Brain microvascular endothelial cell (primary cell): ENCODE measurements at regions not wholly inside any gene's neighbourhood (a gene's known extent, or its start where the extent isn't known, plus 50 kb on each side); places are given as distances from the start of the nearest gene placed in this dataset.

Experiments
- DNase-seq: peaks from one replicate; pipeline ENCODE4 v3.0.0-alpha.2; 2020
- H3K27ac ChIP-seq: fragments of 250-450 bp; sonication (Bioruptor Pico); 2 replicates; pipeline ENCODE4 v1.5.1; 2020; ENCODE audit warnings: mild to moderate bottlenecking, moderate library complexity
- H3K27me3 ChIP-seq: fragments of 250-450 bp; sonication (Bioruptor Pico); replicated peaks from 2 replicates; pipeline ENCODE4 v1.5.1; 2020; ENCODE audit warnings: mild to moderate bottlenecking
- H3K36me3 ChIP-seq: fragments of 250-450 bp; sonication (Bioruptor Pico); replicated peaks from 2 replicates; pipeline ENCODE4 v1.5.1; 2020; ENCODE audit warnings: mild to moderate bottlenecking
- H3K4me3 ChIP-seq: 2 replicates; pipeline ENCODE4 v1.5.1; 2011; ENCODE audit warnings: low read depth, mild to moderate bottlenecking, control low read depth, low read length, moderate library complexity
- in situ Hi-C: cut with HindIII; loops from 2 replicates; pipeline ENCODE4 v1.10.0; 2017; ENCODE audit warnings: low sequenced_read_pairs, low pct_ligation_motif_present
- TF ChIP-seq, protein P1 (sequence below): IDR thresholded peaks from 2 replicates; pipeline ENCODE4 v1.5.1; 2011; ENCODE audit warnings: low read depth, mild to moderate bottlenecking, moderate library complexity, low read length, control low read depth, inconsistent platforms; ENCODE audit errors: missing control alignments

DNA sequence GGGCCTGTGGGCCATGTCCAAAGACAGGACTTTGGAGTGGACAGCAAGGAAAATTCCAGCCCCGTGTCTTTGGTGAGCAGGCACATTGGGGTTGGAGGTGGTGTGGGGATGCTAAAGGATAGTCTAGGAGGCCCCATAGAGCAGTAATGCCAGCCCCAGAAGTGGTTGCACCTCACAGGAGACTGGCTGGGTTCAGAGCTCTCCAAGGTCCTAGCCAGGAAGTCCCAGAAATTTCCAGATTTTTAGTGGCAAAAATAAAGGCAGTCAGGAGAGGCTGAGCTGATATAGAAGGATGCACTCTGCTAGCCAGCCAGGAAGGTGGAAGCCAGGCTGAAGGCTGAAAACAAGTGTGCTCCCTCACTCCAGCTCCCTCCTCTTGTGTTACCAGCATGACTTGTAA lies 144.0 kb upstream of the KCND3 start:
- DNase-seq, result no peak
- Histone ChIP-seq H3K27ac (no peak overlapping the region), H3K27me3 (no peaks in the 10 kb centered on the region), H3K4me3 (no peak overlapping the region), H3K36me3 (no peaks in the 10 kb centered on the region)
- TF ChIP-seq, protein P1, sequence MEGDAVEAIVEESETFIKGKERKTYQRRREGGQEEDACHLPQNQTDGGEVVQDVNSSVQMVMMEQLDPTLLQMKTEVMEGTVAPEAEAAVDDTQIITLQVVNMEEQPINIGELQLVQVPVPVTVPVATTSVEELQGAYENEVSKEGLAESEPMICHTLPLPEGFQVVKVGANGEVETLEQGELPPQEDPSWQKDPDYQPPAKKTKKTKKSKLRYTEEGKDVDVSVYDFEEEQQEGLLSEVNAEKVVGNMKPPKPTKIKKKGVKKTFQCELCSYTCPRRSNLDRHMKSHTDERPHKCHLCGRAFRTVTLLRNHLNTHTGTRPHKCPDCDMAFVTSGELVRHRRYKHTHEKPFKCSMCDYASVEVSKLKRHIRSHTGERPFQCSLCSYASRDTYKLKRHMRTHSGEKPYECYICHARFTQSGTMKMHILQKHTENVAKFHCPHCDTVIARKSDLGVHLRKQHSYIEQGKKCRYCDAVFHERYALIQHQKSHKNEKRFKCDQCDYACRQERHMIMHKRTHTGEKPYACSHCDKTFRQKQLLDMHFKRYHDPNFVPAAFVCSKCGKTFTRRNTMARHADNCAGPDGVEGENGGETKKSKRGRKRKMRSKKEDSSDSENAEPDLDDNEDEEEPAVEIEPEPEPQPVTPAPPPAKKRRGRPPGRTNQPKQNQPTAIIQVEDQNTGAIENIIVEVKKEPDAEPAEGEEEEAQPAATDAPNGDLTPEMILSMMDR, result no peak
- in situ Hi-C loops, result no loop called here

DNA sequence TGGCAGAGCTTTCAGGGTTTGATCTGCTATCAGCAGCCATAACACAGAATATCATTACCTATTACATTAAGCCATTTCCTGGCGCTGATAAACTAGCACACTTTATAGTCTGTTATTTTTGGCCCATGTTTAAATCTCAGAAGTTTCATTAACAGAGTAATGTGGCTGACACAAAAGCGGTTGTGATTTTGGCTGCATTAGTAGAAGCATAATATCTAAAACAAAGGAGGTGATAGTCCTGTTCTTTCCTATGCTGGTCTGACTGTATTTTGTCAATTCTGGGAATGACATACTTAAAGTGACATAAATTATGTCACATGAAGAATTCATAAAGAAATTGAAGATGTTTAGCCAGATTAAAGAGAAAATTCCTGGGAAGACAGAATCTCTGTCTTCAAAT lies 151.3 kb upstream of the KCND3 start:
- no peak overlapping the region for H3K27ac ChIP-seq
- DNase-seq, result no peak
- H3K4me3 ChIP-seq, result no peak overlapping the region
- in situ Hi-C loops, result no loop called here
- no peaks in the 10 kb centered on the region for H3K27me3 ChIP-seq
- TF ChIP-seq, protein P1, result no peak
- no peaks in the 10 kb centered on the region for H3K36me3 ChIP-seq

DNA sequence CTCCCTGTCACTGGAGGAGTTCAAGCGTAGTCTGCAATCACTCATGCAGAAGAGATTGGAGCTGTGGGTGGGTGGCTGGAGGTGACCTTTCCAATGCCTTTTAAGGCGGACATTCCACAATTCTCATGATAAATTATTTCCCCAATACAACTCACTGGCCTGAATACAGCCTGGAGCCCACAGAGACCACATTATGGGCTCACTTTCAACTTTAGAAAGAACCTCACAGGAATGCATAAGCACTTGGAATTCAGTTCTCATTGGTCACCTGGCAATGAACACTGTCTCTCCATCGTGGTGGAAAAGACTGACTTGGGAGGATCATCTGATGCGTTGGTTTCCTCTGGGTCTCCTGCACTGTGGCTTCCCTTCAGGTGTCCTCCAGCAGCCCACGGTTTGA lies 151.8 kb upstream of the KCND3 start:
- no peak for DNase-seq
- H3K36me3 ChIP-seq, result no peaks in the 10 kb centered on the region
- TF ChIP-seq, protein P1, result no peak
- H3K27me3 ChIP-seq, result no peaks in the 10 kb centered on the region
- H3K4me3 ChIP-seq, result no peak overlapping the region
- H3K27ac ChIP-seq, result no peak overlapping the region
- in situ Hi-C loops, result no loop called here

DNA sequence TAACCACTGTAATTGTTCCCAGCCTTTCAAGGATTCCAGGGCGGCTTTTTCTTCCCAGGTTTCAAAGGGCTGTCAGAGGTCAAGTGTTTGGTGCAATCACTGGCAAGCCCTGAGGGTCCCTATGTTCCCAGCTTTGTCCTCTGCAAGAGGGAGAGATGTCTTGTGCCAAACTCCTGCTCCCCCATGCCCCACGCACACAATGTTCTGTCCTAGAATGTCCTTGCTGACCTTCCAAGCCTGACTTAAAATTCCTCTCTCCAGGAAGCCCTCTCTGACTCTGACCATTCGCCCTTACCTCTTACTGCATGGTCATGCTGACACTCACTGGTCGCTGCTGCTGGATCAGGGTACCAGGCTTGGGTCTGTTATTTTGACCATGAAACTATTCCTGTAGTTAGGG lies 152.5 kb upstream of the KCND3 start:
- H3K27ac ChIP-seq, result no peak overlapping the region
- DNase-seq, result no peak
- H3K36me3 ChIP-seq, result no peaks in the 10 kb centered on the region
- H3K4me3 ChIP-seq, result no peak overlapping the region
- TF ChIP-seq, protein P1, result no peak
- in situ Hi-C loops, result no loop called here
- H3K27me3 ChIP-seq, result no peaks in the 10 kb centered on the region

DNA sequence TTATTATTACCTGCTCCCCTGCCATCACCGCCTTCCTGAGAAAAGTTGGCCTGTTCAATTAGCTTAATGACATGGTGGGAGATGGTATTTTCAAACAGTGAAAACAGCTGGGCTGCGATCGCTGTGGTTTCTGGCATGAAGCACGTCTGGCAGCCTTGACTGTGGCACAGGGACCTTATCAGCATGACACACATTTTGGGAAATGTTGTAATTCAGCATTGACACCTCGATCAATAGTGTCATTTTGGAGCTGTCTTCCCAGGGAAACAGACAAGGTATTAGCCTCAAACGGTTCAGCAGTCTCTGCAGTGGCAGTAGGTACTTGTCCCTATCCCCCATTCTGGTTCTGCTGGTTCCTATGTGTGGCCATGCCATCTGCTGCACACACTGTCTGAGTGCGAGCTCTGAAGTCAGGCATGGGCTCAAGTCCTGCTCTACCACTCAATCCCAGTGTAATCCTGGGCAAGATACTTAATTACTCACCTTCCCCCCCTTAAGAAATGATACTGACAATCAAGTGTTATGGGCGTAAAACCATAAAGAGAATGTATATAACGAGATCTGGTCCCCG lies 154.5 kb upstream of the KCND3 start:
- DNase-seq, result no peak
- no peak overlapping the region for H3K27ac ChIP-seq
- H3K36me3 ChIP-seq, result no peaks in the 10 kb centered on the region
- H3K27me3 ChIP-seq, result no peaks in the 10 kb centered on the region
- TF ChIP-seq, protein P1, result no peak
- in situ Hi-C loops, result no loop called here
- H3K4me3 ChIP-seq, result no peak overlapping the region

DNA sequence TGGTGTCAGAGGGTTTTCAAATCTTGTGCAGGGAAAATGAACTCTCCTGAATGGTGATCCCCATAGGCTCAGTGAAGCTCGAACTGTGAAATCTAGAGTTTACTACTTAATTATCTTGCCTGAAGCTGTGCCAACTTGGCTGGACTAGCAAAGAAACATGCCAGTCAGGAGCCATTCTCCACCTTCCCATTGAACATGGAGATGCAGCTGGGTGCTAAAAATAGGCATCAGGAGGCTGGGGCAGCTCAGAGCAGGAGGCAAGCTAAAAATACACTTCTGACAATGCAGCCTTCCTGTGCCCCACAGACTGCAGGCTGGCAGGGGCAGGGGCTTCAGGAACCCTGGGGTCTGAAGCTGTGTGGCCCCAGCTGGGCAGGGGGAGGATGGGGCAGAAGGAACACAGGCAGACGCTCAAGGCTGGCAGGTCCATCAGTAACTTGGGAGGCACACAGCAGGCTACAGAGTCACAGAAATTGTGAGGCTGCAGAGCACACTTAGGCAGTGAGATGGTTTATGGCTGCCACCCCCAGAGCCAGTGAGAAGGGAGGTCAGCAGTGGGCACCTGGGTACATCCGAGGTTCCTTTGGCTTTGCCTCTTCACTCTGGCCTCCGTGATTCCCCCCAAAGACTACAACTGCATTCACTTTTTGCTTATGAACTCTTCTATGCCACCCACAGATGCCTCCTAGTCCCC lies 155.4 kb upstream of the KCND3 start:
- Histone ChIP-seq H3K36me3 (no peaks in the 10 kb centered on the region), H3K27ac (no peak overlapping the region), H3K27me3 (no peaks in the 10 kb centered on the region), H3K4me3 (no peak overlapping the region)
- no peak for DNase-seq
- in situ Hi-C loops, result no loop called here
- TF ChIP-seq, protein P1, result no peak
